Coronary artery (tissue), 2 donors: ENCODE measurements at regions not wholly inside any gene's neighbourhood (a gene's known extent, or its start where the extent isn't known, plus 50 kb on each side); places are given as distances from the start of the nearest gene placed in this dataset.

Experiments used
- DNase-seq: peaks from one replicate; pipeline ENCODE4 v3.0.0-alpha.2; 2017; ENCODE audit warnings: low spot score
- H3K27ac ChIP-seq, 2 donors: fragments of 200-600 bp; sonication (generic); one replicate each; pipeline ENCODE4 v1.5.1; 2016 to 2019
- H3K4me3 ChIP-seq: fragments of 200-600 bp; sonication (generic); 2 replicates; pipeline ENCODE4 v1.5.1; 2016; ENCODE audit warnings: mild to moderate bottlenecking, moderate library complexity
- CTCF ChIP-seq: fragments of 200-600 bp; sonication (generic); IDR thresholded peaks from one replicate; pipeline ENCODE4 v1.5.1; 2019; ENCODE audit warnings: antibody characterized with exemption

DNA sequence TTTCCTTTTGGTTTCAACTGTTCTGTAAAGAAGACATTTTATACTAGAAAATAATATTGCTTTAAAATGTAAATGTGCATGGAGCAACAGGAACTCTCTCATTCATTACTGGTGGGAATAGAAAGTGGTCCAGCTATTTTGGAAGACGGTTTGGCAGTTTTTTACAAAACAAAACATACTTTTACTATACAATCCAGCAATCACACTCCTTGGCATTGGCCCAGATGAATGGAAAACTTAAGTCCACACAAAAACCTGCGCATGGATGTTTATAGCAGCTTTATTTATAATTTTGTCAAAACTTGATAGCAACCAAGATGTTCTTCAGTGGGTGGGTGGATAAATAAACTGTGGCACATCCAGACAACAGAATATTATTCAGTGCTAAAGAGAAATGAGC lies 49.9 kb upstream of the SEPTIN5 start:
- peak overlapping the region; percentile 25 for H3K4me3 ChIP-seq
- DNase-seq = no peak
- H3K27ac ChIP-seq = peak overlapping the region in 1 of 2 donors; percentile 51
- TF ChIP-seq CTCF = no peak
